GM19238 (cell line): ENCODE measurements at regions not wholly inside any gene's neighbourhood (a gene's known extent, or its start where the extent isn't known, plus 50 kb on each side); places are given as distances from the start of the nearest gene placed in this dataset.

ENCODE experiments used
- DNase-seq: peaks from one replicate; pipeline ENCODE4 v3.0.0; 2011; ENCODE audit warnings: low spot score; ENCODE audit not compliant: insufficient read length

DNA sequence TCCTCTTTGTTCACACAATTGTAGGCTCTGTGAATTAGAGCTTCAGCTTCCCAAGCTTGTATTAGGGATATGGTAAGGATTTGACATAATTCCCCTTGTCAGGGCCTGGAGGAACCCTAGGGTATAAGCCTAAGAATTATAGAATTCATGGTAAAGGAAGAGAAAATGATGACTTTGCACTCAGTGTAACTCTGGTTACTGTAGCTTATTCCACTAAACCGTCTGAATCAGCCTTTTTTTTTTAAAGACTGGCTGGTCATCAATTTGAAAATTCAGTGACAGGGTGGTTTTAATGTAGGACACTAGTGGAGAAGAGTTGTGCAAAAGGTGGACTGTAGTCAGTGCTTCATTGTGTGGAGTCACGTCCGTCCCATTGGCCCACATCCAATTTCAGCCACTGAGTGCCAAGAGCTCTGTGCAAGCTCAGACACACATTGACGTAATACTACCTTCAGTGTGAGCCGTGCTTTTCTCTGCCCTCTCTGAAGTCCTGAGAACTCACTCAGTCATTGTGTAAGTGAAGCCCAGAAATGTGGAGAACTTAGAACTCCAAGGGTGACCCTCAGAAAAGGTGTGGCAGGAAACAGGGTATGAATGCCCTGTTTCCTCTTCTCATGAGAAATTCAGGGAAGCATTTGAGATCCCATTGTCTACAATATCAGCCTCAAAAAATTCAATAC is 449.8 kb downstream of the C4orf33 start:
- no peak for DNase-seq

DNA sequence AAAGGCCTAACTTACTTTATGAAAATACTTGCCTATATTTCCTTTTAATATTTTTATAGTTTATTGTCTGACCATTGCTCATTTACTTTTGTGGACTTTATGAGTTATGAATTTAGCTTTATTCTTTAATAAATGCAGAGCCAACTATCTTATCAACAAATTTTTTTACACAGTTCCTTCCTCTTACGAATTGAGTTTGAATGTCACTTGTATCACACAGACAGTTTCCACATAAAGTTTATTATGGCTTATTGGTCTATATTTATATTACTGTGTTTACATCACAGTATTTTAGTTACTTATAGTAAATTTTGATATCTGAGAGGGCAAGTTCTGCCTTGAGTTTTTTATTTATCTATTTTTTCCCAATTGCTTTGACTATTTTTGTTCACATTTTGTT is 450.6 kb downstream of the C4orf33 start:
- DNase-seq: no peak

DNA sequence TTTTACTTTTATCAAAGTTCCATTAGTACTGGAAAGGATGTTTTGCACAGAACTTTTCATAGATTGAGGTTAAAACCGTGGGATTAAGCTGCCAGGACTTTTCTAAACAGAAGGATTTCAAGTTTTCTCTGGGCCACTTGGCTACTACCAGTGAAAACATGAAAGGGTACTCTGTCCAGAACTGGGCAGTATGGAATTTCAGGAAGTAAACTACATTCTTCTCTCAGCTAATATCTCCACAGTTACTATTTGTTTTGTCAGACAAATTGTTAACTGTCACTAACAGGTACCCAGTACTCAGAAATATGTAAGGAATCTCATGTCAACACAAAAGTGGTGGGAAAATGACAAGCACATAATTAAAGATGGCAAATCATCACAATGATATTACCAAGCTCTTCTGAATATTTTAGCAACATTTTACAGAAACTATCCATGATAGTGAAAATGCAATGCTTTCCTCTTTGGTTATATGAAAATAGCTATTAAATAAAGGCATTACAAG is 454.4 kb downstream of the C4orf33 start:
- DNase-seq: no peak

DNA sequence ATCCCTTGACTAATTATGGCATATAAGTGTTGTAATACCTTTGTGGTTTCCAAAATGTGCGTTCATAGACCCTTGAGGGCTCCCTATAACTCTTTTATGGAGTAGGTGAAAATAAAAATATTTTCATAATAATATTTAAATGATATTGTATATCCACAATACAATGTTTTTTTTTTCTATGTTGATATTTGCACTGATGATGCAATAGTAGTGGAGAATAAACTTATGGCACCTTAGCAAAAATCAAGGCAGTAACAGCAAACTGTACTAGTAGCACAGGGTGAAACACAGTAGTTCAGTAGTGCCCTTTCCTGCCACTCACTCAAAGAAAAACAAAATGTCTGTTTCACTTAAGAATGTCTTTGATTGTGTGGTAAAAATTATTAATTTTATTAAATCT is 465.3 kb downstream of the C4orf33 start:
- no peak for DNase-seq

DNA sequence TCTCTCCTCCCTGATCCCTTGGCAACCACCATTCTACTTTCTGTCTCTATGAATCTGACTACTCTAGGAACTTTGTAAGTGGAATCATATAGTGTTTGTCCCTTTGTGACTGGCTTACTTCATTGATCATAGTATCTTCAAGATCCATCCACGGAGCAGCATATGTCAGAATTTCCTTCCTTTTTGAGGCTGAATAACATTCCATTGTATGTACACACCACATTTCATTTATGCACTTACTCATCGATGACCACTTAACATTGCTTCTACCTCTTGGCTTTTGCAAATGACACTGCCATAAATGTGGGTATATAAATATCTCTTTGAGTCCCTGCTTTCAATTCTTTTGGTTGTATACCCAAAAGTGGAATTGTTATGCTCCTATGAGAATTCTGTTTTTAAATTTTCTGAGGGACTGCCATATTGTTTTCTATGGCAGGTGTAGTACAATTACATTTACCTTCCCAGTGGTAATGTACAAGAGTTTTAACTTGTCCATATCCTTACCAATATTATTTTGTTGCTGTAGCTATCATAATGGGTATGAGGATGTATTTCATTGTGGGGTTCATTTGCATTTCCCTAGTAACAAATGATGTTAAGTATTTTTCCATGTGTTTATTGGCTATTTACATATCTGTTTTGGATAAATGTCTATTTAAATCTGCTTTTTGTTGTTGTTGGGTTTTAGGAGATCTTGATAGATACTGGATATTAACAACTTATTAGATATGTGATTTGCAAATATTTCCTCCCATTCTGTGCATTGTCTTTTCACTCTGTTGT is 466.1 kb downstream of the C4orf33 start:
- no peak for DNase-seq

DNA sequence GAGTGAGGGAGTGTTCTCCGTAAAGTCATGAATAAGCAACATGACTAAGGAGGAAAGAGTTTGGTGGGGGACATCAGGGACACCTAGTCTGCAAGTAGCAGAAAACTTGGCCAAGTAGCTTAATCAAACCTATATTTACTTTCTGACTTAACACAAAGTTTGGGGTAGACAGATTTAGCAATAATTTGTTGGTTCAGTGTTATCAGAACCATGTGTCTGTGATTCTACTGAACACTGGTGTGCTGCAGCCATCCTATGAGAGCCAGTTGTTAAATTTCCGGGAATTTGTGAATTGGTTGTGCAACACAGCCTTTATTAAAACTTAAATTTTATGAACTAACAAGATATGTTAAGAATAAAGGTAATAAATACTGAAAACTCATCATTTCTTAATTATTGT is 469.3 kb downstream of the C4orf33 start:
- no peak for DNase-seq

DNA sequence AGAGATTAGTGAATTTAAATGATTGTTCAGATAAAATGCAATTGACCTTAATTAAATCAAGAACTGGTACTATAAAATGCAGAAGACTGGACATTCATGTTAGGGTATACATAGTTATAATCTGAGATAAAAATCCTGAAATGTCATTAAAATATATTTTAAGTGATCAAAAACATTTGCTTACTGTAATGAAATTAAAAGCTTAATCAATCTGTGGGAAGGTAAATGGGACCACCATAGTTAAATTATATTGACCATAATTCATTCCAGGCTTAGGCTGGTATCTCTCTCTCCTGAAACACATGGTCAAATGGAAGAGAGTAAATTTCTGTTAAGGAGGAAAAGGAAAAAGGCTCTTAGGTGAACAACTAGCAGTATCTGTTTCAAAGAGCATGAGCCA is 474.4 kb downstream of the C4orf33 start:
- no peak for DNase-seq

DNA sequence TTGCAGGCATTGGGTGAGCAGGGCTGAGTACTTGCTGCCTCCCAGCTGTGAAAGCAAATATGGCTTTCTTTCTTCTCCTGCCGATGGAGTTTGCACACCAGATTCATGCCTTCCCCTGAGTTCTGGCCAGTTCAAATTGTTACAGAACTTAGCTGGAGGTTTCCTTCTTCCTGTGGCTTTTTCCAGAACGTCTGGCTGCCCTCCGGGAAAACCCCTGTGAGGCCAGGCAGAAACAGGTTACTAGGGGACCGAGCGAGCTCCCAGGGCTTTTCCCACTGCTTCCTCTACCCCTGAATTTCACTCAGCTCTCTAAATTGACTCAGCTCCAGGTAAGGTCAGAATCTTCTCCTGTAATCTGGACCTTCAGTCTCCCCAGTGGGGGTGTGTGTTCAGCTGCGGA is 482.4 kb downstream of the C4orf33 start:
- no peak for DNase-seq

DNA sequence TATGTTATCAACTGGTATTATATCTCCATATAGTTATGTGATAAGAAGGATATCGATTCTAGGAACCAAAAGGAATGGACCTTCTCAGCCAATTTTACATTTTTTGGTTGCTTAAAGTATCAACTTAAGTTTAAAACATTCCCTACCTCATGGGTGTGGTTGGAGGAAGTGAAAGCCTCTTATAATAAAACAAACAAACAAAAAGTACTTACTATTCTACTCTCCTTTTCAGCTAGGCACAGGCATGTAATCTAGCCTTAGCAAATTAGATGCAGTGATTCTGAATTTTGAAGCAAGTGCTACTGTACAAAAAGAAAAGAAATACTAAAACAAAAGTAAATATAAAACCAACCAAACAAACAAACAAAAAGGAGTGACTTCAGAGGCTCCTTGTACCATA is 485.4 kb downstream of the C4orf33 start:
- no peak for DNase-seq

DNA sequence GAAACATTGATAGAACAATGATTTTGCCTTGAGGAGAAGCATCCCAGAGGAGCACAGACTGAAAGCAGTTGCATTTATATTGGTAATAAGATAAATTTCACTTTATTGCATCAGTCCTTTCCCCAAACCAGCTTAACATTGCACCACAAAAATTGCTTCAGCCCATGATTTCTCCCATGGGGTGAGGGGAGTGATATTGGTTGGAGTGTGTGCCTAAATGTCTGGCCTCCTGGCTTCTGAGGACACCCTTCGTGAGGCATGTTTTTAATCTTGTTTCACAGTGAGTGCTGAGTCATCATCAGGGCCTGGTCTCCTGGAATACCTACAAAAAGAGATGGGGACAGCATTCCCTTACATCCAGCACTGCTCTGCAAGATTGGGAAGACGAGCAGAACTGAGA is 487.9 kb downstream of the C4orf33 start:
- DNase-seq: no peak

DNA sequence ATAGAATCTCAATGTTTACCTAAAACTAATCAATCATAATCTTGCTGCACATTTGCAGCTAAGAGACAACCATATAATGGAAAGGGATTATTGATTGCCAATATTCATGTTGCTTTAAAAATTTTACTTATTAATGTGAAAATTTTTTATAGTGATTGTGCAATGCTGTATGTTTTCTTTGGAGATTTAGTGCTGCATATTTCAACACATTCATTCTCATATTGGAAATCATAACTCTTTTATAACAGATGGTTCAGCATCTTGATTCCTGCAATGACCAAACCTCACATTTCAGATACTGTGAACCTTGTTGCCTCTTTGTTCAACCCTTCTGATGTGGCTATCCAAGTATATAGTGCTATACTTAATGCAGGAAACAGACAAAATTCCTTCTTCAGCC is 502.6 kb downstream of the C4orf33 start:
- no peak for DNase-seq

DNA sequence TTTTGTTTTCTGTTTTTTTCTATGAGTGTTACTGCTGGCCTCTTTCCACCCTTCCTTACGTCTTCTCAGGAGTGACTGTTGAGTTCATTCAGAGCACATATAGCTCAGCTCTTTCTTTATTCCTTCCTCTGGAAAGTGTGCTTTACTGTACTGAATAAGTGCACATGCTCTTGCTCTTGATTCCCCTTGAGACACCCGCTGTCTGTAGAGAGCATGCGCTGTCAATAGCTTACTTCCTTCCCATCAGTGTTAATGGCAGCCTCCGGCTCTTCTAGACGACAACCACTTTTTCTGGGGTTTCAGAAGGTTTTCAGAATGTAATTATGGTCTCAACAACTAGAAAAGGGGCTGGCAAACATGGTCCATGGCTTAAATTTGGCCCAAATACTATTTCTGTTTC is 504.9 kb downstream of the C4orf33 start:
- DNase-seq: no peak

DNA sequence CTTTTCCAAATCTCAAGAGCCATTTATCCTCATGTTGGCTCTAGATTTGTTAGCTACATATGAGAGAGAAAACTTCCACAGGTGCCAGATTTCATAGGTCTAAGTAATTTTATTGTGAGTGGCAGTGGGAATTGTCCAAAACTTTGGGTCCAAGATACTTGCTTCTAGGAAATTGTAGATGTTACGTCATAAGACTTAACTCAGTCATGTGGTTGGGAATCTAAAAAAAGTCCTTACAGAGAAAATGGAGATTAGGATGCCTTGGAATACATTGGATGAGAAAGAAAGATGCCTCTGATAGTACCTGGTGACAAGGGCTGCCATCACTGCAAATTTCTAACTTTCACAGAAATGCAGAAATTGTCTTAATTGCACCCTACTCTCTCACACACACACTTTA is 506.5 kb downstream of the C4orf33 start:
- no peak for DNase-seq

DNA sequence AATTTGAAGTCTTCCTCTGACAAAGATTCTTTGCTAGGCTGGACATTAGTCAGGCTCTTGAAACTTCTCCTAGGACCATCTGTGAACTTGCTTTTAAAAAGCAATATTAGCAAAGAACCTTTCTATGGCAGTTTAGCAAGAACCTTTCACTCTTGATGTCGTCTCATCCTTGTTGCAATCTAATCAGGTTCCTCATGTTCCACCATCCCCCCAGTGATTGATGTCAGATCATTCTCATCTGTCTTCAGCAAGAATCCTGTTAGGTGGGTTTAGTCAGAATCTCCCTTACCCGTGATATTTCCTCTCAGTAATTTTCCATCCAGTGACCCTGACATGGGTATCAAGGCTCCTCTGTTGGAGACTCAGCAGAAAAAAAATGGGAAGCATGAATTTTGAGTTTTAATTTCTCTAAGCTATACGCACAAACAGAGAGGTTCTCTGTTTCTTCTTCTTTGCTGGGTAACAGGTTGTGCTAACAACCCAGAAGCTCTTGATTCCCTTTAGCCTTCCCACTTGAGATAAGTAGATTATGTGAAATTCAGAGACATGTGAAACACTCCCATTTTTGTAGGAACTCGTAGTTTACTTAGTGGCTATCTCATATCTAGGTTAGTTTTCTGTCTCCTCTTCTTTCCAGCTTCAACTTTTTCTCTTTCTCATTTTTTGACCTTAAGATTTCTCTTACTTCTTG is 507.4 kb downstream of the C4orf33 start:
- no peak for DNase-seq

DNA sequence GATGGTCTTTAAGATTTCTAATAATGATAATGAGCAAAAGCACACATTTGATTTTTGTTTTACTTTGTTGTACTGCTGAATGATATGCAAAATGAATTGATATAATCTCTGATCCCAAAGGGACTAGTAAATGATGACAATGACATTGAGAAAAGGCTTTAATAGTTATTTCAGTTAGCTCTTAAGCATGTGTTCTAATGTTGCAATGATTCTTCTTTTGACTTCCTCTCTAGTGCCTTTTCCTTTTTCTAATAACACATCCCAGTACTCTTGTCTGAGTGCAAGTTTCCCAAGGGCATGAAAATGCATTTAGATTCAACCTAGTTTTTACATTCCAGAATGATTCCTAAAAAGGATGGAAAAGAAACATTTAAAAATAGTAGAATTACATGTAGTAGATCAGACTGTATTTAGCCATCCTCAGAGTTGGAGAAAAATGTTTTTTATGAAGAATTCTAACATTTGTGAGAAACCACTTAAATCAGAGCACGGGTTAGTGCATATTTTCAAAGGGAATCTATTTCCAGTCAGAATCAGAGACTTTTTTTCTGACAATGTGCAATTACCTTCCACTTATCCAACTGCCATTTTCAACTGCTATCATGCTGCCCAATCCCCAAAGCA is 508.8 kb downstream of the C4orf33 start:
- no peak for DNase-seq

DNA sequence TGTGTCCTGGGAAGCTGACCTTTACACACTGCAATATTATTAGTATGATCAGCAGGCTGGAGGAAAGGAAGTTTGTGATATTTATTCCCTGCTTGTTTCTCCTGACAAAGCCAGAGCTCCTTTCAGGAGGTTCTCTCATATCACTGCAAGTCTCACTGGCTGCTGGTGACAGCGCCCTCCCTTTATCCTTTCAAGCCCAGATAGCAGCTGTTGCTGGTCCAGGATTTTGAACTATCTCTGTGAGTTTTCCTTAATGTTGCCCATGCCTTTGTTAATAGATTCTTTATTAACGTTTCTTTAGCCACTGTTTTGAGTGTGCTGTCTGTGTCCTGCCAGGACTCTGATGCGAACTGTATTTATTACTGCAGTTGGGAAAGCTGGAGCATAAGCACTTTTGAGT is 518.7 kb downstream of the C4orf33 start:
- DNase-seq: no peak

DNA sequence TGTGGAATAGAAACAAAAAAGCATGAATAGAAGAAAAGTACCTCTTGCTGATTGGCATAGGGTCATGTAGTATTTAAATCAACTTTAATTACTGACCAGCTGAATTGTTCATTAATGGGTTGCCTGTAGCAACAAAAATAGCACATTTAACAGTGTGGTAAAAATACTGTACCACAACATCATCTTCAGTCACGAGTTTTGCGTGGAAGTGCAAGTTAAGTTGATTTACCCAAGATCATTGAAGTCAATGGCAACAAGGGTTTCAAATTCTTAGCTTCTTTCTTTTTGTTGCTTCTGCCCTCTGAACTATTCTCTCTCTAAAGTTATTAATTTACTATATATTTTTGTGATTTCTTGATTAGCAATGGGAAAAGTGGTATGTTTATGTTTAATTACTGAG is 526.6 kb downstream of the C4orf33 start:
- DNase-seq: no peak

DNA sequence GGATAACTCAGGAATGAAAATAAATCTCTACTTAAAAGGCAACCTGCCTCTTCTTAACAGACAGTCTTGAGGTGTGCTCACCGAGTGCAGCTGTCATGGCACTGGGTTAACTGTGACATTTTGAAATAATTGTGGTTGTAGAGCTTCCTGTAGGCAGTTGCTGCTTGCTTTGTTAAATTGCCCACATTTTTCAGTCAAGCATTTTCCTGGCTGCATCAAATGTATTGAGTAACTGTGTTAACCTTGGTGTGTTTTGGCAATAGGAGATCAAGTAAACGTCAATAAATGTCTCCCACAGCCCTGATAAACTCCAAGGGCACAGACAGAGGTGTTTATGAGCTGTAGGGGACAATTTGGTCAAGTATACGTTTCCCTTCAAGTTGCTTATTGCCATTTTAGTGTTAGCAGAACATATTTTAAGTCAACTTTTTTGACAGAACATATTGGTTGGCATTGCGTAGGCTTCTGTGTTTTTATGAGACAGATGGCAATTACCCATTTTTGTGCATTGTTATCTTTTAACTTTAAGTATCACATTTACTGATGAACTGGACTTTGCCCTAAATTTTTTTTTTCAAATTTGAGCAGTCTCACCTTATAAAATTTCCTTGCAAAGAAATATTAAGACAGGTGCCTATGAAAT is 527.4 kb downstream of the C4orf33 start:
- DNase-seq: no peak

DNA sequence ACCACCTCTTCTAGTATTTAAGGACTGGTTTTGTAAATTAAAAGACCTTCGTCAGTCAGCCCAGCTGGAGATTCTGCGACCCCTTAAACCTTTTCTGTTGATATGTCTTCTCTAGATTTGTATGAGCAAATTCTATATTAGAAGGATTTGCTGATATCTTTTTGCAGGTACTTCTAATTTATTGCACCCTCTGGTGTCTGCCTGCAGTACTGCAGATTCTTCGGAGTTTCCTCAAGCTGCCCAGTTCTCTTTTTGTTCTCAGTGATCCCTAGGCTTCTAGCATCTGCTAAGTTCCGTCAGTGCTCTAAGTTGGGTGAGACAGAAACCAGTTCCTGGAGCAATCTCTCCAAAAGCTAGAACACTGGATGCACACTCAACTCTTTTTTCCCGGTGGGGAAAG is 545.2 kb downstream of the C4orf33 start:
- DNase-seq: no peak

DNA sequence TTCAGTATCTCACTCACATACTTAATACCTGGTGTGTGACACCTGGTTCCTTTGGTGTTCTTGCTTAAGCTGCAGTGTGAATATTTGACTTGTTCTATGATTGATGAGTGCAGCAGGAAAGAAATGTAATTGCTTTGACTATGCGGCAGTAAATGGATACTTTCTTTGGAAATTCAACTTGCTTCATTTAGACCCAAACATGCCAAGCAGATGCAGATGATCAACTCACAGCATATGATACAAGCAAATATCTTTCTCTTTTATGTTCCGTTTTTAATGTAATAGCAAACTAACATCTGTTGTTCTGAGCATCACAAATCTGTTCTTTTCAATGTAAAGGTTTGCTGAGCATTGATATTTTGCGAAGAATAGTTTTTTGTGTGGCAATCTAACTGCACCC is 549.5 kb downstream of the C4orf33 start:
- DNase-seq: no peak

DNA sequence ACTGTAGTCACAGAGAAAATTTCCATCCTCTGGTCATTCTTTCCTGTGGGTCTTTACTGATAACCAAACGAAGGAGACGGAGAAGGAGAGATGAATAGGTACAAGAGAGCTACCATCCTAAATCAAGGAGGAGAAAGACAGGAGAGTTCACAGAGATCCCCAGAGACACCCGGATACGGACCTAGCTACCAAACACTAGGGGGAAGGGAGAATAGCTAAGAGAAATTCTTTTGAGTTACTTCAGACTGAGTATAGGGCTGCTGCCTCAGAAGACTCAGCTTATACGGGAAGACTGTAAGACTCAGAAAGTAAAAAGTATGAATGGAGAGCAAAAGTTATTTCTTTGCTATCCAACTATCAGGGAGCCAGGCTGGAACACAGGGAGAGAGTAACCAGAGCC is 572.1 kb downstream of the C4orf33 start:
- no peak for DNase-seq
